GM18909 (cell line): ENCODE measurements at regions not wholly inside any gene's neighbourhood (a gene's known extent, or its start where the extent isn't known, plus 50 kb on each side); places are given as distances from the start of the nearest gene placed in this dataset.

Experiments used
- ATAC-seq: cut with Tn5 transposase; IDR thresholded peaks from one replicate; pipeline ENCODE4 v1.9.1; 2021; ENCODE audit warnings: mild to moderate bottlenecking; ENCODE audit not compliant: unreplicated experiment, poor library complexity

DNA sequence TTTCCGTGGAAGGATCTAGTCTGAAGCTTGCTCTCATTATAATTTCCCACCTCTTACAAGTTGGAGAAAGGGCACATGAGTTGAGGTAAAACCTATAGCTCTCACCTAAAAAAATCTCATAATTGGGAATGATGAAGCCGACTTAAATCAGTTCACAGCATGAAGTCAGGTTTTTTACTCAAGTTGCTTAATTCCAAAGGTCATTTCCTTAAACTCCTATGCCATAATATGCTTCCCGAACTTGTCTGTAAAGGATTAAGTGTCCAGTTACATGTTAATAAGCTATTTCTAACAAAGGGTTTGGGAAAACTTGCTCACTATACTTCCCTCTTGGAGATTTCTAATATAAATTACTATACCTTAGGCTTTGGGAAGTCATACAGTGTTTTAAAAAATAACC is 481.2 kb downstream of the NUP35 start:
- ATAC-seq: no peak

- no peak for ATAC-seq
These were observed 481.9 kb downstream of the NUP35 start for GRCh38 chr2:183606022-183606717.

DNA sequence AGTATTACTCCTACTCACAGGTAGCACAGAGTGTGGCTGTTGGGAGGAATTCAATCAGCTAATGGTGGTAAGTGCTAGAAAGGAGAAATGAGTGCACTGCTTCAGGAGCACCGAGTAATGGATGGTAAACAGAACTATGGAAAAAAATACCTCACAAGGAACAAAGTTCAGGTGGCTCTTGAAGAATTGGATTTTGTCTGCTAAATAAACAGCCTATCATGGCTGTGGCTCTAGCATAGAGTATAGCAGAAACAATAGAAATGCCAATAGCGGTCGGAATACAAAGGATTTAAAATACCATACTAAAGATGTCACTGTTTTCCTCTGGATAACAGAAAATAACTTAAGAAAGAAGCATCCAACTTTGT is 482.5 kb downstream of the NUP35 start:
- ATAC-seq: no peak

DNA sequence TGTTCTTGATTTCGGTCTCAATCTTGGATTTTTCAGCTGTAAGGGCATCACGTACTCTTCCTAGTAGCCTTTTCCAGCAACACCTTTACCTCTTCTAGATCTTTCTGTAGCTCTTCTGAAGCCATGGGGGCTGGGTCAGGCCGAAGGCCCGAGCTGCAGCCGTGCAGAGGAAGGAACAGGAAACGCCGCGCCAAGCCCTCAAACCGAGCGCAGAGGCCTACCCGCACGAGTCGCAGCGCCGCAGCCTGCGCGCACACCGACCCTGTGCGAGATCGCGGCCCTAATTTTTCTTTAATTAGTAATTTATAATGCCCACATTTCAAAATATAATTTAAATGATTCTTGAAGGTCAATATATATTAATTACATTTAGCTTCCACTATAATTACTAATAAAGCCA is 483.8 kb downstream of the NUP35 start:
- no peak for ATAC-seq

DNA sequence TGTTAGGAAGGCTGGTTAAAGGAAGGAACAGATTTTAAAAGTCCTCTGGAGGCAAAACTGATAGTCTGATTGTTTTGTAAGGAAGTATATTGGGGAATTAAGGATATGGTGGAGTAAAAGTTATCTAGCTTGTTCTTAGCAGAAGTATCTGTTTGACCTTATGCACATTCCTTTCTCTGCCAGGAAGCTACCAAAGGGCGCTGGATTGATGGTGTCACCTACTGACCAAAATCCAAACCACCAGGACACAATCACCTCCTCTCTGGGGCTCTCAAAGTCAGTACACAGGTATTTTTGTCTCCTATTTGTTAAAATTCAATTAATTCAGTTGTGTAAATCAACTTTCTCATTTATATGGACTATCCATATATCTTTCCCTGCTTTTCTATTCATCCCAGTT is 484.5 kb downstream of the NUP35 start:
- ATAC-seq: no peak

DNA sequence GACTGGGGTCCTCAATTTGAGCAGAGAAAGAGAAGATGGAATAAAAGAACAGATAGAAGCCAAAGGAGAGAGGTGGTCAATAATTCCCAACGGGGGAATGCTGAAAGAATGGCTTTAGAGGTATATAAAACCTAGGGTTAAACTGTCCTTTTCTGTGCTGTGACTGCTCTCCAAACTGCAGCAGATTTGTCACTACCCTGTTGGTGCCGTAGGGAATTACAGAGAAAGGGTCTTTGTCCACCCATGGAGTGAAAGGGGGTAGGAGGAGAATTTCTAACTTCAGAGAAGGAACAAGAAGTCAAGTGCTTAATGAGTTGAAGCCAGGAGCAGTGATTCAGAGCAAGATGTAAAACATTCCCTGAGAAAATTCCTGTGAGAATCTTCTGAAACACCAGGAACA is 486.5 kb downstream of the NUP35 start:
- ATAC-seq: no peak

DNA sequence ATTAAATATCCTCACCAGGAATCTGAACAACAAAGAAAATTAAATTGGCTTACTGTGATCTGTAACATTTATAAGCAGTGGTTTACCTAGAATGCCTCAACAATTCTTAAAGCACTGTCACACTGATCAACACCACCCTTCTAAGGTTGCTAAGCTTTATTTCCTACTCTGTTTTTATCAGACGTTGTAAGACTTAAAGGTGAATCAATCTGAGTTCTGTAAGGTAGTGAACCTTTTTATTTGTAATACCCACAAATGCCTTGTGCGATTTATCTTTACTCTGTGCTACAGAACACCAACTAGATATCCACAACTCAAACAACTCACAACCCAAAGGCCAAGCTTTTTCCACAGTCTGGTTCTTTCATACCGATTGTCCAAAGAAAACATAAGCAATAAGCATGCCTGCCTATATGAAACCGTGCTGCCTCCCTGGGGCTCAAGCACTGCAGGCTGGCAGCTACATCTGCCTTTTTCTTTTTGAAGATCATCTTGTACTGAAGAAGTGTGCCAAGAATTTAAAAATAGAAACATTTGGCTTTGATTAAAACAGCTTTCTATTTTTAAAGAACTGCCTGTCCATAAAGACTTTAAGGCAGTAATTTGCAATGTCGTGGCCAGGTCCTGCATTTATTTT is 490.7 kb downstream of the NUP35 start:
- no peak for ATAC-seq

DNA sequence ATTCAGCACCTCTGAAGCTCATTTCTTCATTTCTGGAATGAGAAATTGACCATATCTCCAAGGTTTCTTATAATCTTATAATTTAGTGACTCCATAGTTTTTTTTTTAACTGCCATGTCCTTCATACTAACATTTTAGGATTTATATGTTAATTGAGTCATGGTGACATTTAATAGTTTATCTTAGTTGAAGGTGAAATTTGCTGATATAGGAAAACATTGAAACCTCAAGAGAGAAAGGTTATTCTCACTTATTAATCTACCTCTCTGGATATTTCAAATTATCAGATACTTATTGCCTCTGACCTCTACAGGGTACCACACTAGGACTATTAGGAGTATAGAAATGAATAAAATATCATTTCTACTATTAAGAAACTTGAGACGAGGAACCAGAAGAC is 499.0 kb downstream of the NUP35 start:
- no peak for ATAC-seq

DNA sequence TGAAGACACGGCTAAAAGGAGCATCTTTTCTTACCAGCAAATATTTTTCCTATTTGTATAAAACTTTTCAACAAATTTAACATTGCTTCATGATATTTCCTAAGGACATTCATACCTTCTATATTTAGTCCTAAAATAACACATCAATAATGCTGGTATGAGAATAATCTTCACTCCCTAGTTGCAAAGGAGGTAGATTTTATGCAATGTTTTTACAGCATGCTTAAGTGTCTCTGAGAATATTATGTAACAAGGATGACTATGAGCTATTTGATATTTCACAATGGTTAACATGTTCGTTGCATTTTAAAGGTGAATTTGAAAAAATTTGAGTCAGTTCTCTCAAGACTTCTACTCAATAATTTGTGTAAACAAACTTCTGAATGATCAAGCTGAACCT is 506.7 kb downstream of the NUP35 start:
- no peak for ATAC-seq

DNA sequence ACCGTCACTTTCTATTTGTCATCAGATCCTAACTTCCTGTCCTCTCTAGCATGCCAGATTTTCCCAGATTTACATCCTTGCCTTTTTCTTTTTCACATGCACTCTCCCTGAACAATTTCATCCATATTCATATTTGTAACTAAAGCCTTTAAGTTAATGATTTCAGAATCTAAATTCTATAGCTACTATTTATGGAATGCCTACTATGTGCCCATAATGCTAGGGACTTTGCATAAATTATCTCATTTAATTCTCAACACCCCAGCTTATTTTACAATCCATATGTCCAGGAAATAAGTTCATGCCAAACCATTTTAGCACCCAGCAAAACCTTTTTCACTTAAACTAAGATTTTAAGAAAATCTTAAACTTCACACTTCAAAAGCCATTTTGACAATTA is 531.9 kb downstream of the NUP35 start:
- ATAC-seq: no peak

DNA sequence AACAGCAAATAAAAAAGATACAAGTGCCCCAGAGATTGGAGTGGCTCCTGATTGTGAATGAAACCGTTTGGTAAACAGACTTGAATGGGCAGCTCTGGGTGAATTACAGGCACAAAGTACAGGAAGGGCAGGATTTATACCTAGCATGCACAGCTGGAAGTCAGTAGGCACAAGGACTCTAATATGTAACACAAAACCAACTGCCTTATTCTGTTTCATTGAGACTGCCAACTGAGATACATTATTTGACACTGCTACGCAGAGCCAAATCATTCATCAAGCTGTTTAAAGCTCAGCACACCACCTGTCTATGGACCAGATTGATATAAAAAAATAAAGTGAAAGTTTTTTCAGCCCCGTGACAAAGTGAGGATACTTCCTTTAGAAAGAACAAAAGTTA is 541.2 kb downstream of the NUP35 start:
- no peak for ATAC-seq

DNA sequence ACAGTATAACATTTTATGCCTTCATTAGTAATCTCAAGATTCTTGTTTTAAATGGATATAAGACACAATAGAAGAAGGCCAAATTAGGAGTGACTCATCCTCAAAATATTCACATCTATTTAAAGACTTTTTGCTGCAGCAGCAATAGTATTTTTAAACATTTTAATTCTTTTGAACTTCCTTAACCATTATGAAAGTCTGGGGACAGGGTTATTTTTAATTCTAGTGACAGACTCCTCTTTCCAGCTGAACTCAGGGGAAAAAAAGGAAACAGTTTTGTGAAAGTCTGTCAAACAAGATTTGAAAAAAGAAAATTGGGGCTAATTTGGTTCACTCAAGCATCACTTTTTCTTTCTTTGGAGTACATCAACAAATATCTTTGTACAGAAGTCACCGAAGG is 541.8 kb downstream of the NUP35 start:
- ATAC-seq: no peak

DNA sequence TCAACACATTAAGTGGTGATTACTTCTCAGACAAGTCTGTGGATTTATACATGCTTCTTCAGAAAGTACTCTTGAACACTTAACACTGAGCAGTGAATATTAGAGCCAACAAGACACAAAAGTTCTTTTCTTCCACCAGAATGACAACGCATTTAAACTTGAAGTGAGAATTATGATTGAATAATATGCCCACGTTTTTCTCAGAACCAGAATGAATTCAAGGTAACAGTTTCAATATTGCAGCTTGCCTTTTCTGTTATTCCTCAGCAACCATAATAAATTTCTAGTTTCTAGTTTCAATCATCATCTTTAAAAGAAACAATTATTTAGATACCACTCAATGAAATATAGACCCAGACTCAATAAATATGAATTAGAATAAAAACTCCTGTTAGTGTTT is 547.0 kb downstream of the NUP35 start:
- no peak for ATAC-seq

DNA sequence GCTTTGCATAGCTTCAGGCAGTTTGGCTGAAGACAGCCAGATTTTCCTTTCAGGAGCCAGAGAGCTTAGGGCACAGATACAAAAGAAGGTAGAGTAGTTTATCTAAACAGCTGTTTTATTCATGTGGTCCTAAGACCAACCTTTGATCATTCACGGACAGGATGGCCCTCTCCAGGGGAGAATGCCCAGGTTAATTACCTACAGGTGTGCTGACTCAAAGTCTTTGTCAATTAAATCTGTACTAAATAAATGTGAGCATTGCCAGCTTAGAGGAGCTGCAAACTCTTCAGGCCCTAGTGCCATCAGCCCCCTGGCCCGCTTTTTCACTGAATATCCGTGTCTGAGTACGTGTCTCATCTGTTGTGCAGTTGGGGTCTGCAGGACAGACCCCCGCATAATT is 554.7 kb downstream of the NUP35 start:
- no peak for ATAC-seq

GRCh38 chr2:183680573-183680972 is 556.3 kb downstream of the NUP35 start:
- no peak for ATAC-seq

- no peak for ATAC-seq
These were observed 560.4 kb downstream of the NUP35 start for GRCh38 chr2:183684686-183685085.

DNA sequence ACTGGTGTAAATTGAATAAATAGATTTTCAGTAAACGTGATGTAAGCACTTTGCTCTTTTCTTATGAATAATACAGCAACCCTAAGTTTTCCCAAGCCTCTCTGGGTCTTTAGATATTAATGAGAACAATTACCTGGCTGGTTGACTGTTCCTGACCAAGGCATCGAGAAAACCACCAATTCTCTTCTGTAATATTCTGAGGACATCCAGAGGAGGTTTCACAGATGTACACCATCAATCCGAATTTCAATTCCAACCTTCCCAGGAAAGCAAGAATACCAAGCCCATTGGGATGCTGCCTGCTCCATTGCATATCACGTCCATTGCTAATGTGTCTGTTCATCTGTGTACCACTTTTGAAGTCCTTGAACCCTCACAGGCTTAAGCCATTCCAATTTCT is 571.8 kb downstream of the NUP35 start:
- ATAC-seq: no peak

DNA sequence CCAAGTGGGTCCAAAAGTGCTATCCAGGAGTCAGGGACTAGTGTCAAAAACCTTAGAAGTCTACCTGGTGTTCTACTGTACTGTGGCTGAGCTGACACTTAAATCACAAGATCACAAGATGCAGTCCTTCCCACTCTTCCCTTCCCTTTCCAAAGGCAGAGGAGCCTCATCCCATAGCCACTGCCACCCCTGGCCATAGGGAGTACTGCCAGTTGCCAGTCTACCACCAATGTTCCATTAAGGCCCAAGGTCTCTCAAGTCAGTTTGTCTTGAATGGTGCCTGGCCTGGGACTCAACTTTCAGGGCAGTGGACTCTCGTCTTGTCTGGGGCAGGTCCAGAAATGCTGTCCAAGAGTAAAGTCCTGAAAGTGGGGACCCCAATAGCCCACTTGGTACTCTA is 585.6 kb downstream of the NUP35 start:
- ATAC-seq: no peak

GRCh38 chr2:183718246-183718645 is 594.0 kb downstream of the NUP35 start:
- ATAC-seq: no peak

- ATAC-seq: no peak
These were observed 599.0 kb downstream of the NUP35 start for GRCh38 chr2:183723278-183723677.

DNA sequence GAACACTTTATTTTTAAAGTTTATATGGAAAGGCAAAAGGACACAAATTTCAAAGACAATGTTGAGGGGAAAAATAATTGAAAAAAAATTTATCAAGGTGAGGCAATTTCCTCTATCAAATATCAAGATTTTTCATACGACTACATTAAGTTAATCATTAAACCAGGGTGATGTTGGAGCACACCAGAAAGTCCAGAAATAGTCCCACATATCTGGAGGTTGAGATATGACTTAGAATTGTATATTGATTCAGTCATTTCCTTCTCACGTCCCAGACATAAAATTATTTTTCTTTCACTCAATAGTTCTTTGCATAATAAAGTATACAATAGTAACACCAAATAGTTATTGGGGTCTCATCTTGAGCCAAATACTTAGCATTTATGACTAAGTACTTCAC is 605.1 kb downstream of the NUP35 start:
- no peak for ATAC-seq

- ATAC-seq: no peak
These were observed 616.0 kb downstream of the NUP35 start for GRCh38 chr2:183740241-183740640.
